IMR-90 (cell line): ENCODE measurements at regions not wholly inside any gene's neighbourhood (a gene's known extent, or its start where the extent isn't known, plus 50 kb on each side); places are given as distances from the start of the nearest gene placed in this dataset.

Experiments used
- ATAC-seq: fragments of 200-7000 bp; cut with Tn5 transposase; 2 replicates; pipeline ENCODE4 v1.9.1; 2020; ENCODE audit warnings: low read depth, mild to moderate bottlenecking, moderate library complexity
- BruUV-seq: library from RNA; stranded (reverse); fragments of 400-500 nt; replicated peaks from 2 replicates; lab custom pipeline; 2021; lab: Mats Ljungman, UMichigan
- CTCF ChIA-PET: fragments of 300-600 bp; formaldehyde crosslinking; extraction: SDS; loops from one replicate; lab custom pipeline; 2021; ENCODE audit warnings: antibody characterized with exemption; lab: Yijun Ruan, JAX
- POLR2A ChIA-PET: fragments of 300-600 bp; sonication (Branson Sonifier 250); formaldehyde crosslinking; loops from one replicate; lab custom pipeline; 2022; ENCODE audit warnings: antibody characterized with exemption; ENCODE audit not compliant: unreplicated experiment; lab: Charles Lee
- DNase-seq: peaks from one replicate; pipeline ENCODE4 v3.0.0; 2013
- H2AFZ ChIP-seq: replicated peaks from 2 replicates; pipeline ENCODE3; 2013; ENCODE audit warnings: low read length, mild to moderate bottlenecking; ENCODE audit not compliant: poor library complexity
- H2AK5ac ChIP-seq: 2 replicates; pipeline ENCODE4 v1.6.1; 2013; ENCODE audit warnings: low read depth, low read length, inconsistent platforms
- H2AK9ac ChIP-seq: replicated peaks from 2 replicates; pipeline ENCODE3; 2013; ENCODE audit warnings: mild to moderate bottlenecking, low read depth, low read length, moderate library complexity; ENCODE audit not compliant: poor library complexity
- H2BK120ac ChIP-seq: 2 replicates; pipeline ENCODE4 v1.6.1; 2013; ENCODE audit warnings: low read depth, low read length, inconsistent platforms
- H2BK15ac ChIP-seq: 3 replicates; pipeline ENCODE4 v1.6.1; 2013; ENCODE audit warnings: low read depth, low read length, inconsistent platforms
- H2BK20ac ChIP-seq: 2 replicates; pipeline ENCODE4 v1.6.1; 2013; ENCODE audit warnings: low read depth, mild to moderate bottlenecking, inconsistent platforms, low read length, moderate library complexity
- H2BK5ac ChIP-seq: 2 replicates; pipeline ENCODE4 v1.6.1; 2013; ENCODE audit warnings: mild to moderate bottlenecking, low read depth, low read length, inconsistent platforms; ENCODE audit not compliant: poor library complexity, severe bottlenecking
- H3K14ac ChIP-seq: replicated peaks from 2 replicates; pipeline ENCODE4 v1.6.1; 2013; ENCODE audit warnings: low read depth, low read length, inconsistent platforms
- H3K18ac ChIP-seq: 2 replicates; pipeline ENCODE4 v1.6.1; 2013; ENCODE audit warnings: low read depth, low read length, control low read depth
- H3K23ac ChIP-seq: 2 replicates; pipeline ENCODE4 v1.6.1; 2013; ENCODE audit warnings: low read depth, low read length, inconsistent platforms
- H3K27ac ChIP-seq: 2 replicates; pipeline ENCODE4 v1.5.1; 2013; ENCODE audit warnings: mild to moderate bottlenecking, control low read depth, low read length; ENCODE audit not compliant: insufficient read depth
- H3K27me3 ChIP-seq: 2 replicates; pipeline ENCODE4 v1.6.1; 2013; ENCODE audit warnings: low read length; ENCODE audit not compliant: control insufficient read depth, insufficient read depth
- H3K36me3 ChIP-seq: 2 replicates; pipeline ENCODE4 v1.6.1; 2013; ENCODE audit warnings: low read length, mixed read lengths; ENCODE audit not compliant: control insufficient read depth, insufficient read depth
- H3K4ac ChIP-seq: 2 replicates; pipeline ENCODE4 v1.6.1; 2013; ENCODE audit warnings: low read depth, low read length, inconsistent platforms
- H3K4me1 ChIP-seq: 2 replicates; pipeline ENCODE4 v1.6.1; 2013; ENCODE audit warnings: low read length, mixed read lengths; ENCODE audit not compliant: control insufficient read depth, insufficient read depth
- H3K4me2 ChIP-seq: 2 replicates; pipeline ENCODE4 v1.6.1; 2013; ENCODE audit warnings: low read depth, mild to moderate bottlenecking, control low read depth, low read length, moderate library complexity
- H3K4me3 ChIP-seq: 2 replicates; pipeline ENCODE4 v1.5.1; 2013; ENCODE audit warnings: low read depth, mild to moderate bottlenecking, control low read depth, low read length, moderate library complexity; ENCODE audit not compliant: insufficient read depth
- H3K56ac ChIP-seq: 2 replicates; pipeline ENCODE4 v1.6.1; 2013; ENCODE audit warnings: low read length, inconsistent platforms; ENCODE audit not compliant: insufficient read depth; ENCODE audit errors: extremely low read depth
- H3K79me1 ChIP-seq, 2 experiments: 2 replicates each; pipeline ENCODE4 v1.6.1; 2013; ENCODE audit warnings: low read length in 2 of 2, inconsistent platforms in 1 of 2, low read depth in 1 of 2
- H3K9ac ChIP-seq: 2 replicates; pipeline ENCODE4 v1.6.1; 2013; ENCODE audit warnings: low read depth, low read length, control low read depth
- H3K9me1 ChIP-seq: 2 replicates; pipeline ENCODE4 v1.6.1; 2013; ENCODE audit warnings: low read length, inconsistent platforms; ENCODE audit not compliant: insufficient read depth
- H3K9me3 ChIP-seq: 2 replicates; pipeline ENCODE4 v1.6.1; 2013; ENCODE audit warnings: low read length; ENCODE audit not compliant: control insufficient read depth, insufficient read depth
- H4K20me1 ChIP-seq: 2 replicates; pipeline ENCODE4 v1.6.1; 2013; ENCODE audit warnings: low read length, inconsistent platforms; ENCODE audit not compliant: insufficient read depth
- H4K5ac ChIP-seq: 2 replicates; pipeline ENCODE4 v1.6.1; 2013; ENCODE audit warnings: mild to moderate bottlenecking, low read depth, low read length, control low read depth
- H4K8ac ChIP-seq, 2 experiments: 2 replicates each; pipeline ENCODE4 v1.6.1; 2013; ENCODE audit warnings: low read depth in 2 of 2, low read length in 2 of 2, control low read depth in 1 of 2, inconsistent platforms in 1 of 2
- H4K91ac ChIP-seq: 2 replicates; pipeline ENCODE4 v1.6.1; 2013; ENCODE audit warnings: low read depth, low read length, inconsistent platforms; ENCODE audit not compliant: insufficient read depth
- MXI1 ChIP-seq: IDR thresholded peaks from 2 replicates; pipeline ENCODE4 v1.6.1; 2012; ENCODE audit warnings: low read depth, mild to moderate bottlenecking, low read length, moderate library complexity, borderline replicate concordance
- WGBS, 2 experiments: methylation state at CpG; one replicate each; pipeline versions ENCODE4 v1.1.5 to v1.1.7; 2013; ENCODE audit warnings: missing lambda C conversion rate in 2 of 2; ENCODE audit not compliant: insufficient read length in 1 of 2; ENCODE audit errors: extremely low coverage in 2 of 2; 5-methylcytosine and 5-hydroxymethylcytosine counted together
- dilution Hi-C: fragments of 300-500 bp; cut with HindIII; formaldehyde crosslinking; loops from one replicate; pipeline ENCODE4 v1.14.3; 2018; ENCODE audit warnings: low sequenced_read_pairs; ENCODE audit not compliant: unreplicated experiment
- in situ Hi-C: fragments of 300-500 bp; cut with MboI; formaldehyde crosslinking; loops from 3 replicates; pipeline ENCODE4 v1.14.3; 2019; ENCODE audit warnings: low sequenced_read_pairs, inconsistent platforms, mixed read lengths
- intact Hi-C: fragments of 100-400 bp; cut with micrococcal nuclease; formaldehyde crosslinking; loops from 2 replicates; pipeline ENCODE4 v1.10.0; 2022

GRCh38 chr1:90100566-90100965, 105.7 kb downstream of the ZNF326 start:
- no peak overlapping the region for H2BK15ac ChIP-seq
- no peaks in the 10 kb centered on the region for H3K36me3 ChIP-seq
- in situ Hi-C loops (no loop called here), intact Hi-C loops (no loop called here), dilution Hi-C loops (no loop called here)
- no peak overlapping the region for H3K9ac ChIP-seq
- no peak overlapping the region for H2AK5ac ChIP-seq
- no peaks in the 10 kb centered on the region for H3K9me1 ChIP-seq
- no peak overlapping the region for H3K56ac ChIP-seq
- POLR2A ChIA-PET: no interaction called here
- H3K4me1 ChIP-seq: no peaks in the 10 kb centered on the region
- no peaks in the 10 kb centered on the region for H4K20me1 ChIP-seq
- no peak overlapping the region for H4K5ac ChIP-seq
- no peak overlapping the region for H2BK20ac ChIP-seq
- CTCF ChIA-PET: interaction anchor here (0.7 kb wide), 1 partner anchor 484 kb away, joined by 3 read pairs; no protein-coding TSS in a partner anchor
- H2BK5ac ChIP-seq: no peak overlapping the region
- no peak overlapping the region for H4K91ac ChIP-seq
- no peak overlapping the region for H3K27ac ChIP-seq
- no peak overlapping the region for H2BK120ac ChIP-seq
- WGBS, 2 experiments: no CpG with 5 or more reads among the region's 4 CpGs
- H2AFZ ChIP-seq: no peak overlapping the region
- no peak overlapping the region for H3K14ac ChIP-seq
- BruUV-seq: no TSS peak
- no peak overlapping the region for H3K23ac ChIP-seq
- no peaks in the 10 kb centered on the region for H3K79me1 ChIP-seq
- TF ChIP-seq MXI1: no peak
- no peak for ATAC-seq
- DNase-seq: no peak
- no peak overlapping the region for H3K4me3 ChIP-seq
- H3K4me2 ChIP-seq: no peak overlapping the region
- H2AK9ac ChIP-seq: no peak overlapping the region
- H4K8ac ChIP-seq: no peak overlapping the region
- no peak overlapping the region for H3K18ac ChIP-seq
- no peak overlapping the region for H3K4ac ChIP-seq
- 0 out of 2 replicates have a peak, but pooled peaks cover 2% of the 10 kb centered on the region for H3K9me3 ChIP-seq
- H3K27me3 ChIP-seq: peaks cover 12% of the 10 kb centered on the region
